ENCODE measurements at regions not wholly inside any gene's neighbourhood (a gene's known extent, or its start where the extent isn't known, plus 50 kb on each side); places are given as distances from the start of the nearest gene placed in this dataset.

GRCh38 chr2:64748561-64748960 lies 94.8 kb upstream of the SERTAD2 start:
- no peak for TF ChIP-seq CTCF (conservative IDR thresholded peaks at IDR 0.05; ENCODE audit: low read depth, low read length)
- TF ChIP-seq MXI1 (IDR thresholded peaks at IDR 0.05; ENCODE audit: borderline replicate concordance, low read depth, low read length) = no peak
- TF ChIP-seq POLR2A (IDR thresholded peaks at IDR 0.05; ENCODE audit: low read depth, low read length) = no peak
- no peak for TF ChIP-seq SMC3 (IDR thresholded peaks at IDR 0.05; ENCODE audit: low read depth, low read length)
- no peak for TF ChIP-seq RAD21 (IDR thresholded peaks at IDR 0.05; ENCODE audit: low read length)
- no peak for TF ChIP-seq FOS (IDR thresholded peaks at IDR 0.05; ENCODE audit: low read depth, low read length)
- no peak for TF ChIP-seq ELK1 (IDR thresholded peaks at IDR 0.05; ENCODE audit: borderline replicate concordance, low read depth, low read length)
- TF ChIP-seq CEBPB (IDR thresholded peaks at IDR 0.05; ENCODE audit: low read depth, low read length) = no peak
- TF ChIP-seq USF2 (IDR thresholded peaks at IDR 0.05; ENCODE audit: low read depth, low read length) = no peak
- TF ChIP-seq RFX5 (IDR thresholded peaks at IDR 0.05; ENCODE audit: low read depth, low read length) = no peak
- TF ChIP-seq RCOR1 (IDR thresholded peaks at IDR 0.05; ENCODE audit: insufficient replicate concordance, low read length) = no peak
- no peak for TF ChIP-seq MAZ (IDR thresholded peaks at IDR 0.05; ENCODE audit: borderline replicate concordance, low read depth, low read length)
- TF ChIP-seq BHLHE40 (IDR thresholded peaks at IDR 0.05; ENCODE audit: low read depth, low read length) = no peak
- no peak for TF ChIP-seq MAFK (IDR thresholded peaks at IDR 0.05; ENCODE audit: low read depth, low read length)

Measured in IMR-90 (cell line).